ENCODE measurements at regions not wholly inside any gene's neighbourhood (a gene's known extent, or its start where the extent isn't known, plus 50 kb on each side); places are given as distances from the start of the nearest gene placed in this dataset.

- no peaks in the 10 kb centered on the region for H3K9me3 ChIP-seq
- no peaks in the 10 kb centered on the region for H3K27me3 ChIP-seq (replicated peaks in 1 of 7)
- H3K4me3 ChIP-seq: no peak overlapping the region
- H3K27ac ChIP-seq: no peak overlapping the region
- no peak for DNase-seq
- TF ChIP-seq, protein P1, sequence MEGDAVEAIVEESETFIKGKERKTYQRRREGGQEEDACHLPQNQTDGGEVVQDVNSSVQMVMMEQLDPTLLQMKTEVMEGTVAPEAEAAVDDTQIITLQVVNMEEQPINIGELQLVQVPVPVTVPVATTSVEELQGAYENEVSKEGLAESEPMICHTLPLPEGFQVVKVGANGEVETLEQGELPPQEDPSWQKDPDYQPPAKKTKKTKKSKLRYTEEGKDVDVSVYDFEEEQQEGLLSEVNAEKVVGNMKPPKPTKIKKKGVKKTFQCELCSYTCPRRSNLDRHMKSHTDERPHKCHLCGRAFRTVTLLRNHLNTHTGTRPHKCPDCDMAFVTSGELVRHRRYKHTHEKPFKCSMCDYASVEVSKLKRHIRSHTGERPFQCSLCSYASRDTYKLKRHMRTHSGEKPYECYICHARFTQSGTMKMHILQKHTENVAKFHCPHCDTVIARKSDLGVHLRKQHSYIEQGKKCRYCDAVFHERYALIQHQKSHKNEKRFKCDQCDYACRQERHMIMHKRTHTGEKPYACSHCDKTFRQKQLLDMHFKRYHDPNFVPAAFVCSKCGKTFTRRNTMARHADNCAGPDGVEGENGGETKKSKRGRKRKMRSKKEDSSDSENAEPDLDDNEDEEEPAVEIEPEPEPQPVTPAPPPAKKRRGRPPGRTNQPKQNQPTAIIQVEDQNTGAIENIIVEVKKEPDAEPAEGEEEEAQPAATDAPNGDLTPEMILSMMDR (IDR thresholded peaks at IDR 0.05 in 8 of 11, conservative IDR thresholded peaks at IDR 0.05 in 3 of 11): no peak
- TF ChIP-seq POLR2A (IDR thresholded peaks at IDR 0.05) (no peak), POLR2AphosphoS5 (IDR thresholded peaks at IDR 0.05) (no peak)
- no peaks in the 10 kb centered on the region for H3K36me3 ChIP-seq
- WGBS, 5 donors: 3 to 9% (median 6%) methylated on average over 1 of the region's 1 CpG
- H3K4me1 ChIP-seq: no peaks in the 10 kb centered on the region
- intact Hi-C loops (cut with DNase I; ENCODE audit: low total_unique reads): no loop called here
Observed at GRCh38 chr5:89842531-89842930, 567.0 kb downstream of the CETN3 start.

- H3K4me3 ChIP-seq: no peak overlapping the region
- H3K36me3 ChIP-seq: no peaks in the 10 kb centered on the region
- TF ChIP-seq, protein P1 (IDR thresholded peaks at IDR 0.05 in 8 of 11, conservative IDR thresholded peaks at IDR 0.05 in 3 of 11): no peak
- no peak for TF ChIP-seq POLR2AphosphoS5 (IDR thresholded peaks at IDR 0.05)
- peaks cover 0 to 5% (median 0%) of the 10 kb centered on the region in 8 donors for H3K9me3 ChIP-seq
- intact Hi-C loops (cut with DNase I; ENCODE audit: low total_unique reads): no loop called here
- DNase-seq: no peak
- no peak overlapping the region for H3K27ac ChIP-seq
- H3K4me1 ChIP-seq: no peaks in the 10 kb centered on the region
- no peaks in the 10 kb centered on the region for H3K27me3 ChIP-seq (replicated peaks in 1 of 7)
Observed at GRCh38 chr5:89840906-89841305, 568.6 kb downstream of the CETN3 start.

- DNase-seq: no peak
- Histone ChIP-seq H3K27ac (no peak overlapping the region), H3K9me3 (peaks cover 0 to 5% (median 0%) of the 10 kb centered on the region in 8 donors), H3K4me3 (no peak overlapping the region), H3K4me1 (no peaks in the 10 kb centered on the region), H3K36me3 (no peaks in the 10 kb centered on the region), H3K27me3 (replicated peaks in 1 of 7) (no peaks in the 10 kb centered on the region)
- intact Hi-C loops (cut with DNase I; ENCODE audit: low total_unique reads): no loop called here
- TF ChIP-seq POLR2AphosphoS5 (IDR thresholded peaks at IDR 0.05) (no peak), POLR2A (IDR thresholded peaks at IDR 0.05) (no peak)
- TF ChIP-seq, protein P1 (IDR thresholded peaks at IDR 0.05 in 8 of 11, conservative IDR thresholded peaks at IDR 0.05 in 3 of 11): no peak
- 57 to 85% (median 70%) methylated on average over 2 of the region's 2 CpGs for WGBS, 5 donors
Observed at GRCh38 chr5:89830691-89831090, 578.9 kb downstream of the CETN3 start.

GRCh38 chr5:89827960-89828359, 581.6 kb downstream of the CETN3 start:
- H3K27ac ChIP-seq: no peak overlapping the region
- no peaks in the 10 kb centered on the region for H3K36me3 ChIP-seq
- TF ChIP-seq, protein P1 (IDR thresholded peaks at IDR 0.05 in 8 of 11, conservative IDR thresholded peaks at IDR 0.05 in 3 of 11): no peak
- TF ChIP-seq POLR2A (IDR thresholded peaks at IDR 0.05) (no peak), POLR2AphosphoS5 (IDR thresholded peaks at IDR 0.05) (no peak)
- intact Hi-C loops (cut with DNase I; ENCODE audit: low total_unique reads): no loop called here
- H3K4me3 ChIP-seq: no peak overlapping the region
- no peaks in the 10 kb centered on the region for H3K27me3 ChIP-seq (replicated peaks in 1 of 7)
- no peaks in the 10 kb centered on the region for H3K4me1 ChIP-seq
- no peaks in the 10 kb centered on the region for H3K9me3 ChIP-seq
- WGBS, 5 donors: 82 to 93% (median 90%) methylated on average over 6 of the region's 6 CpGs
- peak; percentile 58 for DNase-seq

All from spleen (tissue), 11 donors.